K562 (cell line): ENCODE measurements at regions not wholly inside any gene's neighbourhood (a gene's known extent, or its start where the extent isn't known, plus 50 kb on each side); places are given as distances from the start of the nearest gene placed in this dataset.

Source experiments
- ATAC-seq: fragments of 200-7000 bp; cut with Tn5 transposase; 3 replicates; pipeline ENCODE4 v1.9.1; 2020; ENCODE audit warnings: moderate library complexity
- BruUV-seq: library from RNA; stranded (reverse); fragments of 400-500 nt; replicated peaks from 2 replicates; lab custom pipeline; 2021; lab: Mats Ljungman, UMichigan
- CTCF ChIA-PET: fragments of 300-600 bp; formaldehyde crosslinking; extraction: SDS; loops from one replicate; lab custom pipeline; 2021; ENCODE audit warnings: low intra/inter-chr PET ratio; lab: Yijun Ruan, JAX
- POLR2A ChIA-PET: fragments of 300-600, 350-650 bp; sonication (Branson Sonifier 250); formaldehyde crosslinking; extraction: SDS; loops from one replicate; lab custom pipeline; 2021; ENCODE audit warnings: antibody characterized with exemption, inconsistent platforms; lab: Yijun Ruan, JAX
- DNase-seq, 4 experiments: peaks; one replicate each; pipeline versions ENCODE4 v3.0.0 to v3.0.0-alpha.2; 2011 to 2018; ENCODE audit warnings: low spot score in 3 of 4, mixed read lengths in 3 of 4; ENCODE audit errors: extremely low read depth in 1 of 4
- FAIRE-seq: peaks from 2 replicates; lab custom pipeline; 2011; peaks lifted over from hg19 to GRCh38; lab: Jason Lieb, UNC
- H2AFZ ChIP-seq: 2 replicates; pipeline ENCODE4 v1.6.0; 2011; ENCODE audit warnings: low read depth, low read length, control low read depth, inconsistent platforms
- H3K27ac ChIP-seq: fragments of 200-600 bp; 3 replicates; pipeline ENCODE4 v1.8.0; 2011; ENCODE audit warnings: low read depth, mild to moderate bottlenecking, control low read depth, inconsistent platforms, low read length, moderate library complexity, mixed read lengths; ENCODE audit errors: extremely low read depth
- H3K27me3 ChIP-seq, 2 experiments: fragments of 300-600 bp in 1 of 2; 2 replicates in 1 of 2; 3 replicates in 1 of 2; pipeline versions ENCODE4 v1.6.0 to v1.8.0; 2011; ENCODE audit warnings: inconsistent platforms in 2 of 2, low read length in 2 of 2, mild to moderate bottlenecking in 1 of 2, mixed read lengths in 1 of 2, moderate library complexity in 1 of 2; ENCODE audit not compliant: control insufficient read depth in 2 of 2, insufficient read depth in 2 of 2
- H3K36me3 ChIP-seq: fragments of 300-600 bp; 3 replicates; pipeline ENCODE4 v1.8.0; 2011; ENCODE audit warnings: mild to moderate bottlenecking, low read length, inconsistent platforms; ENCODE audit not compliant: control insufficient read depth, insufficient read depth
- H3K4me1 ChIP-seq, 2 experiments: fragments of 200-600 bp in 1 of 2; replicated peaks in 1 of 2; 2 replicates in 1 of 2; 3 replicates in 1 of 2; pipeline versions ENCODE4 v1.5.1 to v1.8.0; 2011; ENCODE audit warnings: inconsistent platforms in 2 of 2, low read length in 2 of 2, mild to moderate bottlenecking in 1 of 2, mixed read lengths in 1 of 2, moderate library complexity in 1 of 2; ENCODE audit not compliant: control insufficient read depth in 2 of 2, insufficient read depth in 2 of 2
- H3K4me2 ChIP-seq: 2 replicates; pipeline ENCODE4 v1.6.1; 2011; ENCODE audit warnings: low read length, control low read depth, inconsistent platforms, mixed read lengths; ENCODE audit not compliant: insufficient read depth
- H3K4me3 ChIP-seq: fragments of 200-600 bp; sonication (generic), shearing (Covaris generic); 2 replicates; pipeline ENCODE4 v1.5.1; 2016; ENCODE audit warnings: control low read depth, inconsistent platforms
- H3K79me2 ChIP-seq: fragments of 200-600 bp; 3 replicates; pipeline ENCODE4 v1.8.0; 2011; ENCODE audit warnings: low read length, inconsistent platforms; ENCODE audit not compliant: control insufficient read depth, insufficient read depth
- H3K9ac ChIP-seq, 2 experiments: 2 replicates each; pipeline versions ENCODE4 v1.6.0 to v1.6.1; 2011; ENCODE audit warnings: low read depth in 2 of 2, low read length in 2 of 2, control low read depth in 1 of 2, inconsistent platforms in 1 of 2, mild to moderate bottlenecking in 1 of 2, mixed read lengths in 1 of 2; ENCODE audit not compliant: insufficient read depth in 1 of 2
- H3K9me1 ChIP-seq: one replicate; pipeline ENCODE4 v1.6.0; 2011; ENCODE audit warnings: inconsistent platforms, mild to moderate bottlenecking, low read length, moderate library complexity; ENCODE audit not compliant: control insufficient read depth, insufficient read depth
- H3K9me3 ChIP-seq: replicated peaks from 2 replicates; pipeline ENCODE4 v1.5.1; 2011; ENCODE audit warnings: low read depth, low read length, inconsistent platforms; ENCODE audit not compliant: control insufficient read depth, insufficient read depth
- H4K20me1 ChIP-seq: replicated peaks from 2 replicates; pipeline ENCODE4 v1.6.1; 2011; ENCODE audit warnings: low read length, inconsistent platforms, mixed read lengths; ENCODE audit not compliant: control insufficient read depth, insufficient read depth
- CEBPG ChIP-seq, 3 experiments: fragments of 200-800 bp in 1 of 3; sonication (Bioruptor generic) in 1 of 3; sonication (generic) in 1 of 3; formaldehyde crosslinking in 1 of 3; IDR thresholded peaks in 2 of 3; conservative IDR thresholded peaks in 1 of 3; 2 replicates each; pipeline versions ENCODE4 v1.6.1 to v1.8.0; 2016 to 2022; ENCODE audit warnings: missing compliant biosample characterization in 2 of 3, missing genetic modification characterization in 2 of 3, mild to moderate bottlenecking in 1 of 3, missing genetic modification reagents in 1 of 3
- GATAD2A ChIP-seq: fragments of 450-650 bp; IDR thresholded peaks from 2 replicates; pipeline ENCODE4 v1.6.1; 2017
- TGIF2 ChIP-seq: sonication (generic); formaldehyde crosslinking; IDR thresholded peaks from 2 replicates; pipeline ENCODE4 v1.8.1; 2022; ENCODE audit warnings: mild to moderate bottlenecking, missing genetic modification reagents, moderate library complexity
- TSC22D4 ChIP-seq: fragments of 450-650 bp; IDR thresholded peaks from 2 replicates; pipeline ENCODE4 v1.6.1; 2016; ENCODE audit warnings: missing genetic modification characterization, missing biosample characterization, control low read depth
- ZNF785 ChIP-seq: fragments of 250-450 bp; sonication (Bioruptor Pico); IDR thresholded peaks from 2 replicates; pipeline ENCODE4 v1.4.0; 2020; ENCODE audit warnings: mild to moderate bottlenecking
- WGBS: fragments of 100-300 bp; shearing (Covaris generic); methylation state at CpG from one replicate; pipeline ENCODE4 v1.1.6; 2016; ENCODE audit warnings: low coverage, mixed read lengths; ENCODE audit not compliant: insufficient coverage; ENCODE audit errors: missing lambda C conversion rate; 5-methylcytosine and 5-hydroxymethylcytosine counted together
- in situ Hi-C: fragments of 300-500 bp; cut with MboI; formaldehyde crosslinking; loops from 4 replicates; pipeline ENCODE4 v1.15.0; 2018; ENCODE audit warnings: inconsistent platforms, mixed read lengths
- intact Hi-C: fragments of 100-400 bp; cut with micrococcal nuclease; formaldehyde crosslinking; loops from 2 replicates; pipeline ENCODE4 v1.14.2; 2022
- TF ChIP-seq, protein P1 (sequence below), 2 experiments: fragments of 450-650 bp in 1 of 2; sonication (generic) in 1 of 2; formaldehyde crosslinking in 1 of 2; IDR thresholded peaks in 1 of 2; conservative IDR thresholded peaks in 1 of 2; 2 replicates each; pipeline versions ENCODE4 v1.6.1 to v1.8.1; 2016 to 2023; ENCODE audit warnings: mild to moderate bottlenecking in 2 of 2, moderate library complexity in 2 of 2, inconsistent platforms in 1 of 2, missing genetic modification reagents in 1 of 2

DNA sequence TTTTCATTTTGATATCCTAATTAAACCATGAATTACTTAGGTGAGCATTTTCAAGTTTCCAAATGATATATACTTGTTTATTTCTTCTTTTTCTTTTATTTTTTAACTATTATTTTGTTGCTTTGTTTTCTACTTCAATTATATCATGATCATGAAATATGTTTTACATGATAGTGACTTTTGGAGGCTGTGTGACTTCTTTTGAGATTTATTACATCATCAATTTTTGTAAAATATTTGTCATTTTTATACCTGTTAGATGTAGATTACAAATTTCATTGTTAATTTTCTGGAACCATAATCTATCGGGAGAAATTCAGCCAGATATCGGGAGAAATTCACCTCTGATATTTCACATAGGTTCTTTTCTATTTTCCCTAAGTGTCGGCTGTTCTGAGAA lies 228.6 kb downstream of the RAD51AP2 start:
- Histone ChIP-seq H3K27me3 (no peaks in the 10 kb centered on the region), H3K9me3 (no peaks in the 10 kb centered on the region)
- intact Hi-C loops: no loop called here
- TF ChIP-seq, protein P1, sequence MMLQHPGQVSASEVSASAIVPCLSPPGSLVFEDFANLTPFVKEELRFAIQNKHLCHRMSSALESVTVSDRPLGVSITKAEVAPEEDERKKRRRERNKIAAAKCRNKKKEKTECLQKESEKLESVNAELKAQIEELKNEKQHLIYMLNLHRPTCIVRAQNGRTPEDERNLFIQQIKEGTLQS (IDR thresholded peaks at IDR 0.05): peak; percentile 60; the same call in 1 of the 2 replicates
- TF ChIP-seq, protein P1 (CRISPR knock-in tag; conservative IDR thresholded peaks at IDR 0.05): no peak
- TF ChIP-seq TSC22D4 (tag) (no peak), CEBPG (CRISPR knock-in tag; IDR thresholded peaks at IDR 0.05) (no peak), CEBPG (tag; conservative IDR thresholded peaks at IDR 0.05 in 1 of 2, IDR thresholded peaks at IDR 0.05 in 1 of 2) (peak in 1 of 2 experiments; percentile 32; a peak in 1 of 4 replicates), ZNF785 (CRISPR knock-in tag) (no peak), TGIF2 (CRISPR knock-in tag) (no peak), GATAD2A (no peak)
- TF ChIP-seq, all 486 proteins: peak for 2
- POLR2A ChIA-PET: no interaction called here
- no peaks in the 10 kb centered on the region for H3K79me2 ChIP-seq
- H3K27ac ChIP-seq: no peak overlapping the region
- BruUV-seq: no TSS peak
- ATAC-seq: no peak
- CTCF ChIA-PET: no interaction called here
- no peak overlapping the region for H3K4me3 ChIP-seq
- no peak for FAIRE-seq
- in situ Hi-C loops: no loop called here
- no peak overlapping the region for H3K4me2 ChIP-seq
- H2AFZ ChIP-seq: no peak overlapping the region
- WGBS: 3% methylated on average over 3 of the region's 3 CpGs
- no peaks in the 10 kb centered on the region for H3K4me1 ChIP-seq
- H3K36me3 ChIP-seq: no peaks in the 10 kb centered on the region
- no peak for DNase-seq
- H3K9ac ChIP-seq: no peak overlapping the region
- H4K20me1 ChIP-seq: no peaks in the 10 kb centered on the region
- no peaks in the 10 kb centered on the region for H3K9me1 ChIP-seq
